ENCODE measurements at regions not wholly inside any gene's neighbourhood (a gene's known extent, or its start where the extent isn't known, plus 50 kb on each side); places are given as distances from the start of the nearest gene placed in this dataset.

- TF ChIP-seq GATA2 (IDR thresholded peaks at IDR 0.05; ENCODE audit: low read depth, low read length): no peak
- no peak for TF ChIP-seq GATA3 (IDR thresholded peaks at IDR 0.05; ENCODE audit: low read depth, low read length)
Observed at GRCh38 chr17:68133346-68134045, 98.0 kb downstream of the KPNA2 start.

DNA sequence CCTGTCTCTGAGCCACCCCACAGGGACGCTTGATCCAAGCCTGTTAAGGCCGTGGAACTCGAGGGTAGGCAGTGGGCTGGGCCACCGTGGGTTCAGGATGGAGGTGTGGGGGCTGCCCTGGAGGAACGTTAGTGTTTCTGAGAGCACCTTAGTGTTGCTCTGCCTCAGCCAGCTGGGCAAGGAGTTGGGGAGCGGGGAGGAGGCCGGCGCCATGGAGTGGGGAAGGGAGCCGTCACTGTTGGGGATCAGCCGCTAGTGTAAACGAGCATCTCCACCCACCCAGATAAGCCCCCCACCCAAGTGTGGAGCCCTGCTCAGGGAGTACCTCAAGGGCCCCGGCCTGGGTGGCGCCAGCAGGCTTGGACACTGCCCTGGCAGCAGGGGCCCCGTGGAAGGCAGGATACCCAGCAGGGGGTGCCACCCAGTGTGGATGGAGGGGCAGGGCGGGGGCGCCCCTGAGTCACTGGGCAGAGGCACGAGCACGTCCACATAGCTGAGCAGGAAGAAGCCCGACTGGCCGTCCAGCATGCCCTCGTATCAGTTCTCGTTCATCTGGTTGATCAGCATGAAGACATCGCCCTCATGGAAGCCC, 98.6 kb downstream of the KPNA2 start:
- TF ChIP-seq GATA2 (IDR thresholded peaks at IDR 0.05; ENCODE audit: low read depth, low read length) (no peak), GATA3 (IDR thresholded peaks at IDR 0.05; ENCODE audit: low read depth, low read length) (no peak)

GRCh38 chr17:68134731-68135130, 99.2 kb downstream of the KPNA2 start:
- TF ChIP-seq GATA3 (IDR thresholded peaks at IDR 0.05; ENCODE audit: low read depth, low read length) (no peak), GATA2 (IDR thresholded peaks at IDR 0.05; ENCODE audit: low read depth, low read length) (no peak)

- TF ChIP-seq GATA2 (IDR thresholded peaks at IDR 0.05; ENCODE audit: low read depth, low read length) (no peak), GATA3 (IDR thresholded peaks at IDR 0.05; ENCODE audit: low read depth, low read length) (no peak)
Observed at GRCh38 chr17:68135141-68135887, 99.8 kb downstream of the KPNA2 start.

- TF ChIP-seq GATA3 (IDR thresholded peaks at IDR 0.05; ENCODE audit: low read depth, low read length): no peak
- TF ChIP-seq GATA2 (IDR thresholded peaks at IDR 0.05; ENCODE audit: low read depth, low read length): no peak
Observed at GRCh38 chr17:68141050-68141449, 105.5 kb downstream of the KPNA2 start.

- TF ChIP-seq GATA3 (IDR thresholded peaks at IDR 0.05; ENCODE audit: low read depth, low read length): no peak
- no peak for TF ChIP-seq GATA2 (IDR thresholded peaks at IDR 0.05; ENCODE audit: low read depth, low read length)
Observed at GRCh38 chr17:68142595-68142994, 105.2 kb upstream of the AMZ2 start.

- no peak for TF ChIP-seq GATA2 (IDR thresholded peaks at IDR 0.05; ENCODE audit: low read depth, low read length)
- TF ChIP-seq GATA3 (IDR thresholded peaks at IDR 0.05; ENCODE audit: low read depth, low read length): no peak
Observed at GRCh38 chr17:68143425-68143824, 104.4 kb upstream of the AMZ2 start.

- TF ChIP-seq GATA2 (IDR thresholded peaks at IDR 0.05; ENCODE audit: low read depth, low read length) (no peak), GATA3 (IDR thresholded peaks at IDR 0.05; ENCODE audit: low read depth, low read length) (no peak)
Observed at GRCh38 chr17:68145088-68145487, 102.8 kb upstream of the AMZ2 start.

- no peak for TF ChIP-seq GATA2 (IDR thresholded peaks at IDR 0.05; ENCODE audit: low read depth, low read length)
Observed at GRCh38 chr17:68148936-68149335, 98.9 kb upstream of the AMZ2 start.

DNA sequence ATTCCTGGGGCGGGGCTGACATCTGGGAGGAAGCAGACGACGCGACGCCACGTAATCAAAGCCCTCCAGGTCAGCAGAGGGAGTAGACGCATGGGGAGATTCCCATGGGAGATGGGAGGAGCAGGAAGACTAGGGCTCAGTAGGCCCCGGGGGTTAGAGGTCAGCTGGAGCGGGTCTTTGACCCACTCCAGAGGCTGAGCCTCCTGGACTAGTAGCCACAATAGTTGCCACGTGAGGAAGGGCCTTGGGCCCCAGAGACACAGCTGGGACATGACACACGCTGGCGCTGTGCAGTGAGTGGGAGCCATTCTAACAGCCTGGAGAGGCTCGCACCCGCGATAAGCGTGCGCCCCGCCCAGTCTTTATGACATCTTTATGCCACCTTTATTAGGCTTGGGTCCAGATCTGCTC, 95.7 kb upstream of the AMZ2 start:
- TF ChIP-seq GATA2 (IDR thresholded peaks at IDR 0.05; ENCODE audit: low read depth, low read length) (no peak), GATA3 (IDR thresholded peaks at IDR 0.05; ENCODE audit: low read depth, low read length) (no peak)

- TF ChIP-seq GATA3 (IDR thresholded peaks at IDR 0.05; ENCODE audit: low read depth, low read length): no peak
- TF ChIP-seq GATA2 (IDR thresholded peaks at IDR 0.05; ENCODE audit: low read depth, low read length): no peak
Observed at GRCh38 chr17:68155692-68156091, 92.2 kb upstream of the AMZ2 start.

- TF ChIP-seq GATA3 (IDR thresholded peaks at IDR 0.05; ENCODE audit: low read depth, low read length): no peak
- no peak for TF ChIP-seq GATA2 (IDR thresholded peaks at IDR 0.05; ENCODE audit: low read depth, low read length)
Observed at GRCh38 chr17:68161644-68162428, 86.0 kb upstream of the AMZ2 start.

DNA sequence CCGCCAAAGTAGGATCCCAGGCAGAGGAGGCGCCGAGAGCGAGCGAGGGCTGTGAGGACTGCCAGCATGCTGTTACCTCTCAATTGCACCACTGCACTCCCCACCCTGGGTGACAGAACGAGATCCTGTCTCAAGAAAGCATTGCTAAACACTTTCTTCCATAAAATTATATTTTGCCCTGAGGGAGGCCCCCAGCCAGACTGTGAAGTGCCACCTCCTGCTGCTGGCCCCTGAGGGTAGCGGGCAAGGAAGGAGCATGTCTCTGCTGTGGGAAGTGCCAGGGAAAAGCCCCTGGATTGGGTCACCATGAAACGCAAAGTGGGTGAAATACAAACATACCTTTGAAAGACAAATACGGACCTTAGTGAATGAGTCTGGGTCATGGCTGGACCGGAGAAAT, 78.0 kb upstream of the AMZ2 start:
- TF ChIP-seq GATA2 (IDR thresholded peaks at IDR 0.05; ENCODE audit: low read depth, low read length): no peak
- no peak for TF ChIP-seq GATA3 (IDR thresholded peaks at IDR 0.05; ENCODE audit: low read depth, low read length)

GRCh38 chr17:68170246-68170645, 77.6 kb upstream of the AMZ2 start:
- TF ChIP-seq GATA2 (IDR thresholded peaks at IDR 0.05; ENCODE audit: low read depth, low read length): no peak
- TF ChIP-seq GATA3 (IDR thresholded peaks at IDR 0.05; ENCODE audit: low read depth, low read length): no peak

Measured in SH-SY5Y (cell line).